GM19328 (cell line): ENCODE measurements at regions not wholly inside any gene's neighbourhood (a gene's known extent, or its start where the extent isn't known, plus 50 kb on each side); places are given as distances from the start of the nearest gene placed in this dataset.
"Not testable (repeated sequence)": the region's sequence is repeated elsewhere in the genome, so short reads cannot be mapped to it uniquely, and the experiment has no call there.

ENCODE experiments used
- ATAC-seq: cut with Tn5 transposase; IDR thresholded peaks from one replicate; pipeline ENCODE4 v1.9.1; 2021; ENCODE audit warnings: mild to moderate bottlenecking, moderate library complexity; ENCODE audit not compliant: unreplicated experiment

GRCh38 chr5:7202846-7203245, 193.1 kb upstream of the ADCY2 start:
- no peak for ATAC-seq

GRCh38 chr5:7207979-7208378, 188.0 kb upstream of the ADCY2 start:
- ATAC-seq, result no peak

GRCh38 chr5:7208938-7209337, 187.0 kb upstream of the ADCY2 start:
- ATAC-seq, result no peak

- no peak for ATAC-seq
Measured at GRCh38 chr5:7209658-7210057, 186.3 kb upstream of the ADCY2 start.

GRCh38 chr5:7210549-7210948, 185.4 kb upstream of the ADCY2 start:
- ATAC-seq, result no peak

- ATAC-seq, result no peak
Measured at GRCh38 chr5:7213525-7213924, 182.4 kb upstream of the ADCY2 start.

- no peak for ATAC-seq
Measured at GRCh38 chr5:7214906-7215416, 181.0 kb upstream of the ADCY2 start.

- no peak for ATAC-seq
Measured at GRCh38 chr5:7218141-7218540, 177.8 kb upstream of the ADCY2 start.

GRCh38 chr5:7220156-7220555, 175.8 kb upstream of the ADCY2 start:
- ATAC-seq, result no peak

- no peak for ATAC-seq
Measured at GRCh38 chr5:7221041-7221440, 174.9 kb upstream of the ADCY2 start.

- ATAC-seq, result no peak
Measured at GRCh38 chr5:7225826-7226225, 170.1 kb upstream of the ADCY2 start.

- no peak for ATAC-seq
Measured at GRCh38 chr5:7242118-7242710, 153.7 kb upstream of the ADCY2 start.

- no peak for ATAC-seq
Measured at GRCh38 chr5:7244208-7244607, 151.7 kb upstream of the ADCY2 start.

GRCh38 chr5:7245121-7245651, 150.8 kb upstream of the ADCY2 start:
- no peak for ATAC-seq

GRCh38 chr5:7246287-7246686, 149.7 kb upstream of the ADCY2 start:
- no peak for ATAC-seq

GRCh38 chr5:7250004-7250403, 145.9 kb upstream of the ADCY2 start:
- no peak for ATAC-seq

- no peak for ATAC-seq
Measured at GRCh38 chr5:7250611-7251010, 145.3 kb upstream of the ADCY2 start.

GRCh38 chr5:7251132-7251531, 144.8 kb upstream of the ADCY2 start:
- no peak for ATAC-seq

- no peak for ATAC-seq
Measured at GRCh38 chr5:7261049-7261448, 134.9 kb upstream of the ADCY2 start.

GRCh38 chr5:7261900-7262299, 134.0 kb upstream of the ADCY2 start:
- ATAC-seq, result no peak

- not testable (repeated sequence) for ATAC-seq
Measured at GRCh38 chr5:7263398-7264015, 132.4 kb upstream of the ADCY2 start.

- ATAC-seq, result not testable (repeated sequence)
Measured at GRCh38 chr5:7265776-7266175, 130.2 kb upstream of the ADCY2 start.
